ENCODE measurements at regions not wholly inside any gene's neighbourhood (a gene's known extent, or its start where the extent isn't known, plus 50 kb on each side); places are given as distances from the start of the nearest gene placed in this dataset.
"Not testable (repeated sequence)": the region's sequence is repeated elsewhere in the genome, so short reads cannot be mapped to it uniquely, and the experiment has no call there.

GRCh38 chr19:37317403-37318209 lies 53.3 kb upstream of the ZNF527 start:
- FAIRE-seq = peak; percentile 99
- TF ChIP-seq, protein P1, sequence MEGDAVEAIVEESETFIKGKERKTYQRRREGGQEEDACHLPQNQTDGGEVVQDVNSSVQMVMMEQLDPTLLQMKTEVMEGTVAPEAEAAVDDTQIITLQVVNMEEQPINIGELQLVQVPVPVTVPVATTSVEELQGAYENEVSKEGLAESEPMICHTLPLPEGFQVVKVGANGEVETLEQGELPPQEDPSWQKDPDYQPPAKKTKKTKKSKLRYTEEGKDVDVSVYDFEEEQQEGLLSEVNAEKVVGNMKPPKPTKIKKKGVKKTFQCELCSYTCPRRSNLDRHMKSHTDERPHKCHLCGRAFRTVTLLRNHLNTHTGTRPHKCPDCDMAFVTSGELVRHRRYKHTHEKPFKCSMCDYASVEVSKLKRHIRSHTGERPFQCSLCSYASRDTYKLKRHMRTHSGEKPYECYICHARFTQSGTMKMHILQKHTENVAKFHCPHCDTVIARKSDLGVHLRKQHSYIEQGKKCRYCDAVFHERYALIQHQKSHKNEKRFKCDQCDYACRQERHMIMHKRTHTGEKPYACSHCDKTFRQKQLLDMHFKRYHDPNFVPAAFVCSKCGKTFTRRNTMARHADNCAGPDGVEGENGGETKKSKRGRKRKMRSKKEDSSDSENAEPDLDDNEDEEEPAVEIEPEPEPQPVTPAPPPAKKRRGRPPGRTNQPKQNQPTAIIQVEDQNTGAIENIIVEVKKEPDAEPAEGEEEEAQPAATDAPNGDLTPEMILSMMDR (IDR thresholded peaks at IDR 0.05; ENCODE audit: borderline replicate concordance, extremely low read depth, insufficient read depth) = peak; percentile 30
- Histone ChIP-seq H3K27ac (ENCODE audit: low read depth in 2 of 2, low read length in 2 of 2) (peak overlapping the region; percentile 84 to 93), H3K9me3 (ENCODE audit: control insufficient read depth in 2 of 3, insufficient read depth in 1 of 3, low read length in 3 of 3) (no peaks in the 10 kb centered on the region), H3K9ac (ENCODE audit: low read length in 3 of 3) (peak overlapping the region; percentile 84 to 93 (median 92)), H3K4me3 (ENCODE audit: low read length in 3 of 3) (peak overlapping the region; percentile 91 to 97 (median 96)), H3K4me1 (ENCODE audit: control insufficient read depth in 2 of 3, insufficient read depth in 2 of 3, low read depth in 1 of 3, low read length in 3 of 3) (peaks cover 0 to 4% (median 0%) of the 10 kb centered on the region in 3 donors), H3K36me3 (ENCODE audit: control insufficient read depth in 2 of 3, insufficient read depth in 3 of 3, low read length in 3 of 3) (peaks cover 0 to 5% (median 0%) of the 10 kb centered on the region in 3 donors), H3K27me3 (ENCODE audit: control insufficient read depth, insufficient read depth, low read length) (no peaks in the 10 kb centered on the region)
- intact Hi-C loops (cut with DNase I) = no loop called here
- peak; percentile 98 to 99 (median 98) for DNase-seq

- peaks cover 0 to 10% (median 0%) of the 10 kb centered on the region in 3 donors for H3K36me3 ChIP-seq (ENCODE audit: control insufficient read depth in 2 of 3, insufficient read depth in 3 of 3, low read length in 3 of 3)
- FAIRE-seq; H3K9ac ChIP-seq (ENCODE audit: low read length in 3 of 3); intact Hi-C loops (cut with DNase I); H3K4me3 ChIP-seq (ENCODE audit: low read length in 3 of 3); H3K27ac ChIP-seq (ENCODE audit: low read depth in 2 of 2, low read length in 2 of 2); H3K9me3 ChIP-seq (ENCODE audit: control insufficient read depth in 2 of 3, insufficient read depth in 1 of 3, low read length in 3 of 3); H3K27me3 ChIP-seq (ENCODE audit: control insufficient read depth, insufficient read depth, low read length); H3K4me1 ChIP-seq (ENCODE audit: control insufficient read depth in 2 of 3, insufficient read depth in 2 of 3, low read depth in 1 of 3, low read length in 3 of 3); DNase-seq: not testable (repeated sequence)
These were observed 49.9 kb upstream of the ZNF527 start for GRCh38 chr19:37320988-37321387.
